Gastroesophageal sphincter (tissue), 3 donors: ENCODE measurements at regions not wholly inside any gene's neighbourhood (a gene's known extent, or its start where the extent isn't known, plus 50 kb on each side); places are given as distances from the start of the nearest gene placed in this dataset.

Source experiments
- EP300 ChIP-seq: sonication (generic); formaldehyde crosslinking; IDR thresholded peaks from one replicate; pipeline ENCODE4 v1.6.1; 2017; ENCODE audit warnings: antibody characterized with exemption, mild to moderate bottlenecking
- POLR2A ChIP-seq, 2 donors: fragments of 450-650 bp; IDR thresholded peaks; one replicate each; pipeline ENCODE4 v1.6.1; 2017; ENCODE audit warnings: antibody characterized with exemption in 2 of 2, mild to moderate bottlenecking in 2 of 2, moderate library complexity in 1 of 2
- TF ChIP-seq, protein P1 (sequence below), 4 experiments: fragments of 200-600 bp in 2 of 4; fragments of 450-650 bp in 2 of 4; sonication (generic) in 1 of 4; IDR thresholded peaks; one replicate each; pipeline ENCODE4 v1.5.1; 2017 to 2019; ENCODE audit warnings: antibody characterized with exemption in 4 of 4, mild to moderate bottlenecking in 2 of 4, moderate library complexity in 2 of 4

DNA sequence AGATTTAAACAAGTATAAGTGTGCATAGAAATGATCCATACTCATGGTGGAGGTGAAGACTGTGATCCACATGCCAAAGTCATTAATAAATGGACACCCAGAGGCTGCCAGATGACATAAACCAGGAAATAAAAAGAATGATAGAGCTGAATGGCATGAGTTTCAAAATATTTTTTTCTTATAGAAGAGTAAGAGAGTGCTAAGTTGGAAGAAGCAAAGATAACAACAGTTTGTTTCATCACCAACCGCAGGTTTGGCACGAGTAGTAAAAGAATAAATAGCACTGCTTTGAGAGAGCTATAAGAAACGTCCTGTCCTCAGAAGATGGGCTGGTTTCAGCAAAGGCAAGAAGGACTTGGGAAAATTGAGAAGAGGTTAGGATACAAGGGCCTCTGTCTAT lies 246.9 kb downstream of the UBE3D start:
- TF ChIP-seq, protein P1, sequence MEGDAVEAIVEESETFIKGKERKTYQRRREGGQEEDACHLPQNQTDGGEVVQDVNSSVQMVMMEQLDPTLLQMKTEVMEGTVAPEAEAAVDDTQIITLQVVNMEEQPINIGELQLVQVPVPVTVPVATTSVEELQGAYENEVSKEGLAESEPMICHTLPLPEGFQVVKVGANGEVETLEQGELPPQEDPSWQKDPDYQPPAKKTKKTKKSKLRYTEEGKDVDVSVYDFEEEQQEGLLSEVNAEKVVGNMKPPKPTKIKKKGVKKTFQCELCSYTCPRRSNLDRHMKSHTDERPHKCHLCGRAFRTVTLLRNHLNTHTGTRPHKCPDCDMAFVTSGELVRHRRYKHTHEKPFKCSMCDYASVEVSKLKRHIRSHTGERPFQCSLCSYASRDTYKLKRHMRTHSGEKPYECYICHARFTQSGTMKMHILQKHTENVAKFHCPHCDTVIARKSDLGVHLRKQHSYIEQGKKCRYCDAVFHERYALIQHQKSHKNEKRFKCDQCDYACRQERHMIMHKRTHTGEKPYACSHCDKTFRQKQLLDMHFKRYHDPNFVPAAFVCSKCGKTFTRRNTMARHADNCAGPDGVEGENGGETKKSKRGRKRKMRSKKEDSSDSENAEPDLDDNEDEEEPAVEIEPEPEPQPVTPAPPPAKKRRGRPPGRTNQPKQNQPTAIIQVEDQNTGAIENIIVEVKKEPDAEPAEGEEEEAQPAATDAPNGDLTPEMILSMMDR (IDR thresholded peaks at IDR 0.05): no peak
- TF ChIP-seq EP300 (no peak), POLR2A (IDR thresholded peaks at IDR 0.05) (no peak)
